Loucy (cell line): ENCODE measurements at regions not wholly inside any gene's neighbourhood (a gene's known extent, or its start where the extent isn't known, plus 50 kb on each side); places are given as distances from the start of the nearest gene placed in this dataset.

Source experiments
- H2AFZ ChIP-seq: fragments of 200-600 bp; sonication (generic); 2 replicates; pipeline ENCODE4 v1.6.0; 2016; ENCODE audit warnings: antibody characterized with exemption, mild to moderate bottlenecking, low read length, moderate library complexity
- H3F3A ChIP-seq: fragments of 200-600 bp; 2 replicates; pipeline ENCODE4 v1.6.0; 2016; ENCODE audit warnings: antibody characterized with exemption, low read depth, mild to moderate bottlenecking
- H3K27me3 ChIP-seq: fragments of 200-600 bp; sonication (generic); 2 replicates; pipeline ENCODE4 v1.6.1; 2014; ENCODE audit warnings: low read length, mild to moderate bottlenecking; ENCODE audit not compliant: insufficient read depth, poor library complexity, severe bottlenecking
- H3K36me3 ChIP-seq: fragments of 200-600 bp; sonication (generic); 2 replicates; pipeline ENCODE4 v1.6.1; 2016; ENCODE audit warnings: low read length; ENCODE audit not compliant: insufficient read depth
- H3K4me1 ChIP-seq: fragments of 200-600 bp; sonication (generic); 2 replicates; pipeline ENCODE4 v1.5.1; 2014; ENCODE audit warnings: low read length, mild to moderate bottlenecking; ENCODE audit not compliant: insufficient read depth, poor library complexity, severe bottlenecking
- H3K4me2 ChIP-seq: fragments of 200-600 bp; sonication (generic); 2 replicates; pipeline ENCODE4 v1.6.0; 2014; ENCODE audit warnings: antibody characterized with exemption, low read length, low read depth, mild to moderate bottlenecking; ENCODE audit not compliant: poor library complexity, severe bottlenecking
- H3K4me3 ChIP-seq: fragments of 200-600 bp; sonication (generic); 2 replicates; pipeline ENCODE4 v1.5.1; 2014; ENCODE audit warnings: low read length, mild to moderate bottlenecking, mixed read lengths; ENCODE audit not compliant: poor library complexity, severe bottlenecking
- H3K79me2 ChIP-seq: fragments of 200-600 bp; sonication (generic); 2 replicates; pipeline ENCODE4 v1.6.1; 2014; ENCODE audit warnings: low read length; ENCODE audit not compliant: insufficient read depth
- H3K9ac ChIP-seq: fragments of 200-600 bp; sonication (generic); 2 replicates; pipeline ENCODE4 v1.6.0; 2014; ENCODE audit warnings: mild to moderate bottlenecking, low read depth, low read length, moderate library complexity; ENCODE audit not compliant: poor library complexity, severe bottlenecking
- H3K9me2 ChIP-seq: fragments of 200-600 bp; sonication (generic); replicated peaks from 2 replicates; pipeline ENCODE4 v1.6.1; 2016; ENCODE audit warnings: low read depth, low read length, mixed read lengths
- H3K9me3 ChIP-seq: fragments of 200-600 bp; sonication (generic); 2 replicates; pipeline ENCODE4 v1.6.1; 2014; ENCODE audit warnings: mild to moderate bottlenecking, antibody characterized with exemption, low read length, low read depth; ENCODE audit not compliant: insufficient read depth
- H4K20me1 ChIP-seq: fragments of 200-600 bp; sonication (generic); 2 replicates; pipeline ENCODE4 v1.6.0; 2014; ENCODE audit warnings: antibody characterized with exemption, low read length, mild to moderate bottlenecking; ENCODE audit not compliant: insufficient read depth, poor library complexity, severe bottlenecking
- CTCF ChIP-seq: fragments of 200-600 bp; sonication (generic); conservative IDR thresholded peaks from 2 replicates; pipeline ENCODE4 v1.5.1; 2014; ENCODE audit warnings: mild to moderate bottlenecking, antibody characterized with exemption, low read length
- EZH2phosphoT487 ChIP-seq: fragments of 200-600 bp; IDR thresholded peaks from 2 replicates; pipeline ENCODE4 v1.6.1; 2018; ENCODE audit warnings: antibody characterized with exemption, mild to moderate bottlenecking, moderate library complexity, borderline replicate concordance

- no peak overlapping the region for H3K4me3 ChIP-seq
- H3K9me3 ChIP-seq: peaks cover 8% of the 10 kb centered on the region; the same call in 1 of the 2 replicates
- H3K36me3 ChIP-seq: no peaks in the 10 kb centered on the region
- no peaks in the 10 kb centered on the region for H3F3A ChIP-seq
- no peak for TF ChIP-seq EZH2phosphoT487
- TF ChIP-seq CTCF: no peak
- no peak overlapping the region for H2AFZ ChIP-seq
- H3K4me1 ChIP-seq: peaks cover 6% of the 10 kb centered on the region
- H3K27me3 ChIP-seq: no peaks in the 10 kb centered on the region
- no peak overlapping the region for H3K9ac ChIP-seq
- no peaks in the 10 kb centered on the region for H4K20me1 ChIP-seq
- no peak overlapping the region for H3K4me2 ChIP-seq
- no peaks in the 10 kb centered on the region for H3K9me2 ChIP-seq
- no peaks in the 10 kb centered on the region for H3K79me2 ChIP-seq
Measured at GRCh38 chr4:100128338-100128737, 61.9 kb downstream of the DDIT4L start.

- Histone ChIP-seq H3K79me2 (no peaks in the 10 kb centered on the region), H4K20me1 (no peaks in the 10 kb centered on the region), H3F3A (no peaks in the 10 kb centered on the region), H3K9me2 (no peaks in the 10 kb centered on the region), H3K36me3 (no peaks in the 10 kb centered on the region), H3K9me3 (peaks cover 8% of the 10 kb centered on the region; the same call in 1 of the 2 replicates), H3K4me1 (no peaks in the 10 kb centered on the region), H3K4me3 (no peak overlapping the region), H3K27me3 (no peaks in the 10 kb centered on the region), H3K9ac (no peak overlapping the region), H3K4me2 (no peak overlapping the region), H2AFZ (no peak overlapping the region)
- TF ChIP-seq CTCF: no peak
Measured at GRCh38 chr4:100124715-100125114, 65.6 kb downstream of the DDIT4L start.

- Histone ChIP-seq H3K36me3 (no peaks in the 10 kb centered on the region), H3K4me3 (no peak overlapping the region), H3K79me2 (no peaks in the 10 kb centered on the region), H3K4me1 (peaks cover 33% of the 10 kb centered on the region), H3K9ac (no peak overlapping the region), H3K9me3 (no peaks in the 10 kb centered on the region), H2AFZ (no peak overlapping the region; the same call in 1 of the 2 replicates), H3K4me2 (no peak overlapping the region), H3K9me2 (no peaks in the 10 kb centered on the region), H3K27me3 (no peaks in the 10 kb centered on the region), H4K20me1 (no peaks in the 10 kb centered on the region), H3F3A (no peaks in the 10 kb centered on the region)
- no peak for TF ChIP-seq EZH2phosphoT487
- no peak for TF ChIP-seq CTCF
Measured at GRCh38 chr4:100118181-100118580, 72.1 kb downstream of the DDIT4L start.
